GM19463 (cell line): ENCODE measurements at regions not wholly inside any gene's neighbourhood (a gene's known extent, or its start where the extent isn't known, plus 50 kb on each side); places are given as distances from the start of the nearest gene placed in this dataset.

Experiments
- ATAC-seq: cut with Tn5 transposase; IDR thresholded peaks from one replicate; pipeline ENCODE4 v1.9.1; 2021; ENCODE audit warnings: mild to moderate bottlenecking, moderate library complexity; ENCODE audit not compliant: unreplicated experiment

- no peak for ATAC-seq
Measured at GRCh38 chr2:223369889-223370288, 232.3 kb downstream of the SCG2 start.

- ATAC-seq, result no peak
Measured at GRCh38 chr2:223383315-223383714, 218.8 kb downstream of the SCG2 start.

GRCh38 chr2:223386189-223386588, 216.0 kb downstream of the SCG2 start:
- no peak for ATAC-seq

GRCh38 chr2:223386984-223387383, 215.2 kb downstream of the SCG2 start:
- ATAC-seq, result no peak

GRCh38 chr2:223389624-223390023, 212.5 kb downstream of the SCG2 start:
- ATAC-seq, result no peak

GRCh38 chr2:223396993-223397392, 205.2 kb downstream of the SCG2 start:
- no peak for ATAC-seq

GRCh38 chr2:223399357-223399957, 202.7 kb downstream of the SCG2 start:
- no peak for ATAC-seq

- ATAC-seq, result no peak
Measured at GRCh38 chr2:223404616-223405015, 197.5 kb downstream of the SCG2 start.

GRCh38 chr2:223414646-223415045, 187.5 kb downstream of the SCG2 start:
- no peak for ATAC-seq

GRCh38 chr2:223415071-223415470, 187.1 kb downstream of the SCG2 start:
- no peak for ATAC-seq

GRCh38 chr2:223416815-223417610, 185.1 kb downstream of the SCG2 start:
- ATAC-seq, result no peak

- no peak for ATAC-seq
Measured at GRCh38 chr2:223418131-223418530, 184.0 kb downstream of the SCG2 start.

GRCh38 chr2:223418604-223419199, 183.5 kb downstream of the SCG2 start:
- ATAC-seq, result no peak

GRCh38 chr2:223420048-223420447, 182.1 kb downstream of the SCG2 start:
- ATAC-seq, result no peak

- ATAC-seq, result no peak
Measured at GRCh38 chr2:223431479-223431878, 170.7 kb downstream of the SCG2 start.

- ATAC-seq, result no peak
Measured at GRCh38 chr2:223433461-223433860, 168.7 kb downstream of the SCG2 start.

GRCh38 chr2:223437788-223438187, 164.4 kb downstream of the SCG2 start:
- ATAC-seq, result no peak

- no peak for ATAC-seq
Measured at GRCh38 chr2:223439184-223439583, 163.0 kb downstream of the SCG2 start.

GRCh38 chr2:223439786-223440185, 162.4 kb downstream of the SCG2 start:
- ATAC-seq, result no peak

GRCh38 chr2:223442847-223443246, 159.3 kb downstream of the SCG2 start:
- ATAC-seq, result no peak

- ATAC-seq, result no peak
Measured at GRCh38 chr2:223450246-223450645, 151.9 kb downstream of the SCG2 start.

- no peak for ATAC-seq
Measured at GRCh38 chr2:223457301-223457700, 144.9 kb downstream of the SCG2 start.
